GM12878 (cell line): ENCODE measurements at regions not wholly inside any gene's neighbourhood (a gene's known extent, or its start where the extent isn't known, plus 50 kb on each side); places are given as distances from the start of the nearest gene placed in this dataset.

Experiments
- CHD2 ChIP-seq: IDR thresholded peaks from 2 replicates; pipeline ENCODE4 v1.6.1; 2011; ENCODE audit warnings: low read depth, low read length, improper control_type of control experiment, borderline replicate concordance
- EGR1 ChIP-seq, 2 experiments: IDR thresholded peaks; 1 replicate in 1 of 2; 2 replicates in 1 of 2; pipeline ENCODE4 v1.6.1; 2011 to 2012; ENCODE audit warnings: low read depth in 2 of 2, low read length in 2 of 2, borderline replicate concordance in 1 of 2, mild to moderate bottlenecking in 1 of 2, moderate library complexity in 1 of 2
- EZH2 ChIP-seq: IDR thresholded peaks from 2 replicates; pipeline ENCODE4 v1.6.1; 2012; ENCODE audit warnings: low read depth, mild to moderate bottlenecking, control low read depth, inconsistent platforms, low read length, borderline replicate concordance; ENCODE audit not compliant: control insufficient read depth
- MTA2 ChIP-seq: fragments of 450-650 bp; IDR thresholded peaks from 2 replicates; pipeline ENCODE4 v1.6.1; 2016; ENCODE audit warnings: low read depth, mild to moderate bottlenecking, moderate library complexity
- NKRF ChIP-seq: fragments of 450-650 bp; conservative IDR thresholded peaks from 2 replicates; pipeline ENCODE4 v1.6.1; 2017; ENCODE audit warnings: mild to moderate bottlenecking, moderate library complexity
- POLR2AphosphoS5 ChIP-seq: IDR thresholded peaks from 2 replicates; pipeline ENCODE4 v1.6.1; 2011; ENCODE audit warnings: mild to moderate bottlenecking, low read length, inconsistent platforms
- RAD21 ChIP-seq: IDR thresholded peaks from 2 replicates; pipeline ENCODE4 v1.6.1; 2011; ENCODE audit warnings: mild to moderate bottlenecking, low read depth, low read length, moderate library complexity; ENCODE audit not compliant: insufficient read depth
- SKIL ChIP-seq: fragments of 450-650 bp; IDR thresholded peaks from 2 replicates; pipeline ENCODE4 v1.6.1; 2017; ENCODE audit warnings: mild to moderate bottlenecking, low read depth, inconsistent platforms; ENCODE audit not compliant: poor library complexity, severe bottlenecking
- TF ChIP-seq, protein P1 (sequence below): IDR thresholded peaks from 2 replicates; pipeline ENCODE4 v1.6.1; 2012; ENCODE audit warnings: low read depth, low read length, improper control_type of control experiment
- TF ChIP-seq, protein P2 (sequence below), 3 experiments: IDR thresholded peaks in 2 of 3; conservative IDR thresholded peaks in 1 of 3; 2 replicates each; pipeline ENCODE4 v1.5.1; 2011; ENCODE audit warnings: low read depth in 3 of 3, low read length in 3 of 3, mild to moderate bottlenecking in 3 of 3, control low read depth in 2 of 3, moderate library complexity in 2 of 3, inconsistent platforms in 1 of 3, mixed read lengths in 1 of 3; ENCODE audit not compliant: control insufficient read depth in 2 of 3, insufficient read depth in 1 of 3; ENCODE audit errors: extremely low read depth in 1 of 3
- TF ChIP-seq, protein P3 (sequence below): IDR thresholded peaks from 2 replicates; pipeline ENCODE4 v1.6.1; 2011; ENCODE audit warnings: low read depth, low read length, improper control_type of control experiment, borderline replicate concordance
- TF ChIP-seq, protein P4 (sequence below): IDR thresholded peaks from 2 replicates; pipeline ENCODE4 v1.6.1; 2012; ENCODE audit warnings: low read depth, low read length, improper control_type of control experiment

GRCh38 chr5:2149195-2149539, 266.4 kb upstream of the IRX4 start:
- no peak for TF ChIP-seq EZH2
- no peak for TF ChIP-seq NKRF
- TF ChIP-seq, protein P1, sequence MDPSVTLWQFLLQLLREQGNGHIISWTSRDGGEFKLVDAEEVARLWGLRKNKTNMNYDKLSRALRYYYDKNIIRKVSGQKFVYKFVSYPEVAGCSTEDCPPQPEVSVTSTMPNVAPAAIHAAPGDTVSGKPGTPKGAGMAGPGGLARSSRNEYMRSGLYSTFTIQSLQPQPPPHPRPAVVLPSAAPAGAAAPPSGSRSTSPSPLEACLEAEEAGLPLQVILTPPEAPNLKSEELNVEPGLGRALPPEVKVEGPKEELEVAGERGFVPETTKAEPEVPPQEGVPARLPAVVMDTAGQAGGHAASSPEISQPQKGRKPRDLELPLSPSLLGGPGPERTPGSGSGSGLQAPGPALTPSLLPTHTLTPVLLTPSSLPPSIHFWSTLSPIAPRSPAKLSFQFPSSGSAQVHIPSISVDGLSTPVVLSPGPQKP: no peak
- no peak for TF ChIP-seq MTA2
- TF ChIP-seq RAD21: no peak
- TF ChIP-seq, protein P2, sequence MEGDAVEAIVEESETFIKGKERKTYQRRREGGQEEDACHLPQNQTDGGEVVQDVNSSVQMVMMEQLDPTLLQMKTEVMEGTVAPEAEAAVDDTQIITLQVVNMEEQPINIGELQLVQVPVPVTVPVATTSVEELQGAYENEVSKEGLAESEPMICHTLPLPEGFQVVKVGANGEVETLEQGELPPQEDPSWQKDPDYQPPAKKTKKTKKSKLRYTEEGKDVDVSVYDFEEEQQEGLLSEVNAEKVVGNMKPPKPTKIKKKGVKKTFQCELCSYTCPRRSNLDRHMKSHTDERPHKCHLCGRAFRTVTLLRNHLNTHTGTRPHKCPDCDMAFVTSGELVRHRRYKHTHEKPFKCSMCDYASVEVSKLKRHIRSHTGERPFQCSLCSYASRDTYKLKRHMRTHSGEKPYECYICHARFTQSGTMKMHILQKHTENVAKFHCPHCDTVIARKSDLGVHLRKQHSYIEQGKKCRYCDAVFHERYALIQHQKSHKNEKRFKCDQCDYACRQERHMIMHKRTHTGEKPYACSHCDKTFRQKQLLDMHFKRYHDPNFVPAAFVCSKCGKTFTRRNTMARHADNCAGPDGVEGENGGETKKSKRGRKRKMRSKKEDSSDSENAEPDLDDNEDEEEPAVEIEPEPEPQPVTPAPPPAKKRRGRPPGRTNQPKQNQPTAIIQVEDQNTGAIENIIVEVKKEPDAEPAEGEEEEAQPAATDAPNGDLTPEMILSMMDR (IDR thresholded peaks at IDR 0.05 in 2 of 3, conservative IDR thresholded peaks at IDR 0.05 in 1 of 3; ENCODE audit: control insufficient read depth in 2 of 3, extremely low read depth in 1 of 3, insufficient read depth in 1 of 3, low read depth in 3 of 3, low read length in 3 of 3): no peak
- no peak for TF ChIP-seq CHD2
- TF ChIP-seq SKIL: no peak
- no peak for TF ChIP-seq EGR1 (IDR thresholded peaks at IDR 0.05; ENCODE audit: borderline replicate concordance in 1 of 2, low read depth in 2 of 2, low read length in 2 of 2)
- TF ChIP-seq, protein P3, sequence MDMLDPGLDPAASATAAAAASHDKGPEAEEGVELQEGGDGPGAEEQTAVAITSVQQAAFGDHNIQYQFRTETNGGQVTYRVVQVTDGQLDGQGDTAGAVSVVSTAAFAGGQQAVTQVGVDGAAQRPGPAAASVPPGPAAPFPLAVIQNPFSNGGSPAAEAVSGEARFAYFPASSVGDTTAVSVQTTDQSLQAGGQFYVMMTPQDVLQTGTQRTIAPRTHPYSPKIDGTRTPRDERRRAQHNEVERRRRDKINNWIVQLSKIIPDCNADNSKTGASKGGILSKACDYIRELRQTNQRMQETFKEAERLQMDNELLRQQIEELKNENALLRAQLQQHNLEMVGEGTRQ: no peak
- TF ChIP-seq, protein P4, sequence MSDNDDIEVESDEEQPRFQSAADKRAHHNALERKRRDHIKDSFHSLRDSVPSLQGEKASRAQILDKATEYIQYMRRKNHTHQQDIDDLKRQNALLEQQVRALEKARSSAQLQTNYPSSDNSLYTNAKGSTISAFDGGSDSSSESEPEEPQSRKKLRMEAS: no peak
- TF ChIP-seq POLR2AphosphoS5: no peak
